Left hindlimb (tissue), 1 donor: ENCODE measurements at regions not wholly inside any gene's neighbourhood (a gene's known extent, or its start where the extent isn't known, plus 50 kb on each side); places are given as distances from the start of the nearest gene placed in this dataset.
"Not testable (repeated sequence)": the region's sequence is repeated elsewhere in the genome, so short reads cannot be mapped to it uniquely, and the experiment has no call there.

ENCODE experiments used
- DNase-seq: peaks from one replicate; pipeline ENCODE4 v3.0.0-alpha.2; 2018

DNA sequence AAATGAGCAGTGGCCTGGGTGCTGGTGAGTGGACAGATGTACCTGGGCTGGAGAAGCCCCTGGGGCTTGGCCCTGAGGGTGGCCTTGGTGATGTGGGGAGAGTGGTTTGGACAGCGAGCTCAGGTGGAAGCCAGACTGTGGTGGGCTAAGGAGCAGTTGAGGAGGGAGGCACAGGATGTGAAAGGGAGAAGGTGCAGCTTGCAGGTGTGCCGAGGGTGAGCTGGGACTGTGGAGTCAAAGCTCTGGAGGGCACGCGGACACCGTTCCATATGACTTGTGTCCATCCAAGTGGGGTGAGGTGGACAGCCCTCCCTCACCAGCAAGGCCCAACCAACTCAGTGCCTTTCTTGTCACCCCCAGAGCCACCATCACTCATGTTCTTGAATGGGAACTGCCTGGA, 170.8 kb upstream of the ZNF267 start:
- DNase-seq = no peak

DNA sequence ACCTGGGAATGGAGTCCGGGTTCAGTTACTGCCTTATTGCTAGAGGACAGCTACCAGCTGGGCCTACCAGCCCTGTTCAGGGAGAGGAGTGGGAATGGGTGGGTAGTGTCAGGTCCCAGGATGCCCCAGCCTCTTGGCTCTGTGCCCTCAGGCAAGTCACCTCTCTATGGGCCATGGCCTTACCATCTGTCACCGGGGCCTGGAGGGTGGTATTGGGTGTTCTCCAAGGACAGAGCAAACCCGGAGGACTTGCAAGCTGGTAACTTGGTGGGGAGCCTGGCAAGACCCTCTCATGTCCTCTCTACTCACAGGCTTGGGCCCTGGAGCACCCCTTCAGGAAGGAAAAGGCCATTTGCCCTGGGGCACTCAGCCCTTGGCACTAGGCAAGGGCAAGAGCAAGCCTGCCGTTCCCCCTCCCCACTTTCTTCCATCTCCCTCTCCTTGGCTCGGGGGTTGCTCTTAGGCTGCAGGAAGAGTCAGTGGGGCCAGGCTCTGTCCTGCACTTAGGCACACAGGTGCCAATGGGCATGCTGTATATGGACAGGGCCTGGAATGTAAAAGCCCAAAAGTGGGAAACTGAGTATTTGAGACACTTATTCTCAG, 170.0 kb upstream of the ZNF267 start:
- no peak for DNase-seq

DNA sequence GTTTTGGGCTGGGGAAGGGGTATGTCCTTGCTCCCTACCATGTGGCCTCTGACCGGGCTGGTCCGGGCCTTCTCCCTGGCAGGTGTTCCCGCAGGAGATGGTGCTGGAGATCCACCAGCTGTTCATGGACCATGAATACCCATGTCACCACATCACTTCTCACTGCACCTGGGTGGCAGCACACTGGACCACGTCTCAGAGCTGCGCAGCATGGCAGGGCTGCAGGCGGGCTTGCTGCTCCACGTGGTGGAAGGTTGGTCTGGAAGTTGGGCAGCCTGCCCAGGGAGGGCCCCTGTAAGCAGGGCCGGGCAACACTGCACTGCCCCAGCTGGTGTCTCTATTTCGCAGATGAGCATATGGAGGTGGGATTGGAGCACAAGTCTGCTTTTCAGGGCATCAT, 169.5 kb upstream of the ZNF267 start:
- DNase-seq = no peak

DNA sequence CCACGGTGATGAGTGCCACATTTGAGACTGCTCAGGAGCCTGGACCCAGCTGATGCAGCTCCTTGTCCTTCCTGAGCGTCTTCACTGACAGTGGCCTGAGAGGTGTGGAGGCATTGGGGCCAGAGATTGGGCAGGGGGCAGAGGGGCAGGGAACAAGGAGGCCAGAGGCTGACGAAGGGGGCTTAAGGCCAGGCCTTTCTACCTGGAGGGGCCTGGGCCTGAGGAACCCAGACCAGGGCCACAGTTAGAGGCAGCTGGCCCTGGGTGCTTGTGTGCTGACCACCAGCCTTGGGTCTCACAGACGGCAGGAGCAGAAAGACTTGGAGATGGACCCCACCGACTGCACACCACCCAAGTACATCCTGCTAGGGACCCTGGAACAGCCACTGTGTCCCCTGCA, 168.2 kb upstream of the ZNF267 start:
- no peak for DNase-seq

DNA sequence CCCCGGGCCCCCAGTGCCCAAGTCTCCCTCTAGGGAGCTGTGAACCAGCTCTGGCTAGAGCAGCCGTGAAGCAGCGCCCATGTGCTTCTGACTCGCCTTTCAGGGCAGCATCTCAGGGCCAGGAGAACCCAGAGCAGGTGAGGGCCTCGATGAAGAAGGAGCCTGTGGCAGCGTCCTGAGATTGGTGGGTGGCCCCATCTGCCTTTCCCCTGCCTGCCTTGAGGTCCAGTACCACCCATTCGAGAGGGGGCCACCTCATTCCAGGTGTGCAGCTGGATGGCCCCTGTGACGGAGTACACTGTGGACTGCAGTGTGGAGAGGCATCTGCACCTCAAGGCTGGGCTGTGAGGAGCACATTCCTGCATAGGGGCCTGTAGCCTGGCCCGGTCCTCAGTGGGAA, 167.3 kb upstream of the ZNF267 start:
- DNase-seq = no peak

DNA sequence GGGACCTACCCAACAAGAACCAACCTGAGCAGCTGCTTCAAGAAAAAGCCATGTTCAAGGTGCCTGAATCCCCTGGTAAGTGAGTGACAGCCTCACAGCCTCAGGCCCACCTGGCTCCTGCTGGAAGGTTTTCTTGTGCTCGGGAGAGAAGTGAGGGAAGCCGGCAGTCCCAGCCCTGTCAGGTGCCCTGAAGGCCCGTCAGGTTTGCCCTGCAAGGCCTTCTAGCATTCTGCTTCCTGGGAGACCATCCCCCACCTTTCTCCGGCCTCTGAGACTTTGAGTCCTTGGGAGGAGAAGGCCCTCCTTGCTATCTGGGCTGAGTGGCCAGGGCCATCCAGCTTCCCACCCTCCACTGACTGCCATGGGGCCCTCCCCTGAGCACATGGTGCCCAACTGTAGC, 166.7 kb upstream of the ZNF267 start:
- no peak for DNase-seq

DNA sequence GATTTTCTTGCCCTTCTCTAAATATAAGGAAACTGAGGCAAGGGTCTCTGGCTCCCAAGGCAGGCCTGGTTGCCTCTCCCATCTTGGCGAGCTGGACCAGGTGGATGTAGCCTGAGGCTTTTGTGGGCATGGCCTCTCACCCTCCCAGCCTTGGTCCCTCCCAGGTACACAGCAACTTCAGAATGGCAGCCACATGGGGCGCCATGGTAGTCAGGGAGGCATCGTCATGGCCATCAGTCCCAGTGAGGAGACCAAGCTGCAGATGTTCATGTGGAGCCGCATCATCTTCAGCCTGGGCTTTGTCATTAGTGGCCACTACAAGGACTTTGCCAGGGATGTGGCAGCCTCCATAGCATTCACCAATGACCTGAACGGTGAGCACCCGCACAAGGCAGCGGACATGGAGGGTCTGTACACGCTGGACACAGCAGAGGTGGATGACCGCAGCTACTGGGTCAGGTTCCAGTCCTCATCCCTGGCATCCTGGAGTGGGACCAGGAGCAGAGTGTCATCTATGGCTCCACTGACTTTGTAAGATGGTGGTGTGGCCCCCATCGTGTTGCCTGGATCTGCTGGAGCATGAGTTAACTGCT, 165.8 kb upstream of the ZNF267 start:
- DNase-seq = no peak

DNA sequence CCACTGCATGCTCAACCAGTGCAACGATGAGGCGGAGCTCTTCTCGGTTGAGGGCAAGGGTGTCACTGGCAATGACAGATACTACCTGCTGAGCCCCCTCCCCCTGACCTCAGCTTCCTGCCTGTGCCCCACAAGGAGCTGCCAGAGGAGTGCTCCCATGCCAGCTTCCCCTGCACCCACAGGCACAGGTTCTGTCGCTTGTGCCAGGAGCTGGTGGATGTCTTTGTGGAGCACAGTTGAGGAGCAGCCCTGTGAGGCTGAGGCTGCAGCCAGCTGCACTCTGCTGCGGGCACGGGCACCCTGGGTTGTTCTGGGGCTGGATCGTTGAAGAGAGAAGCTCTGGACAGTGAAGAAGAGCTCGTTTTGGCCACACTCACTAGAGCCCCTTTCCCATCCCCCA, 165.3 kb upstream of the ZNF267 start:
- DNase-seq = no peak

DNA sequence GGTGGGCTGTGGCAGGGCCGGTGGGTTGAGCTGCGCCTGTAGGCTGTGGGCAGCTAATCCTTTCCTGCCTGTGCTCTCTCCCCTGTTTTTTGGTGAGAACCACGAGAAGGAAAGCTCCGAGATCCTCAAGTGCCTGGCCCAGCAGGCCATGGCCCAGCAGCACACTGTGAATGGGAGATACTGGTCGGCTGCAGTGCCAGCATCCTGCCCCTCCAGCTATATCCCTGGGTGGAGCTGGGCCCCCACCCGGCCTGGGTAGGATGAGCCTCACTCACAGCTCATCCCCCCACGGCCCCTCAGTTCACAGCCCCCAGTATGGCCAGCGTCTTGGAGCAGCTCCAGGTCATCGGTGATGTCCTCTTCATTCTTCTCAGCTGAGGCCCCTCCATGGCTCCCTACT, 164.4 kb upstream of the ZNF267 start:
- DNase-seq = no peak

DNA sequence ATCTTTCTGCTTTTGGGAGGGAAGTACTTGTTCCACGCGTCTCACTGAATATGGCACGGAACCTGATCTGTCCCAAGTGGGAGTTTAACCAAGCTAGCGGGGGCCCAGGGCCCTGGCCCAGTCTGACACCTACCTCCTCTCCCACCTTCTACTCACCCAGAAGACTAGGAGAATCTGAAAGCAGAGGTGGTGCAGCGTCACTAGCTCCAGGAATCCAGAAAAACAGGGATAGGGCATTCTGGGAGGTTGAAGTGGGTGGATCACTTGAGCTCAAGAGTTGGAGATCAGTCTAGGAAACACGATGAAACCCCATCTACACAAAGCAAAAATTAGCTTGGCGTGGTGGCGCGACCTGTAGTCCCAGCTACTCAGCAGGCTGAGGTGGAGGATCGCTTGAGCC, 163.5 kb upstream of the ZNF267 start:
- DNase-seq = no peak

DNA sequence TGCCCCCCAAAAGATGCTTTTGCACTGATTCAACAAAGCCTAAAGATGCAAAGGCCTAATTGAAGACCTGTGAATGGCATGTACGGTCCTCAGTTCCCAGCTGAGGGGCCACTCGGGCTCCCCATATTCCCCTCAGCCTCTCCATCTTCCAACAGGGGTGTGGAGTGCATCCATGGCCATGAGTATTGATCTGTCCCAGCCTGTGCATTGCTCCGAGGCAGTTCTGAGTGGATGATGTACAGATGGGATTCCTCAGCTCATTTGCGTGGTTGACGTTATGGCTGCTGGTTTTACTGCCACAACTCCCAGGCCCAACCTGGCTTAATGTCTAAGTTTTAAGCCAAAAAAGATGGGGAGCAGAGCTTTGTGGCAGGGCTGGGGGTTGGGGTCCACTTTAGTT, 162.7 kb upstream of the ZNF267 start:
- no peak for DNase-seq

DNA sequence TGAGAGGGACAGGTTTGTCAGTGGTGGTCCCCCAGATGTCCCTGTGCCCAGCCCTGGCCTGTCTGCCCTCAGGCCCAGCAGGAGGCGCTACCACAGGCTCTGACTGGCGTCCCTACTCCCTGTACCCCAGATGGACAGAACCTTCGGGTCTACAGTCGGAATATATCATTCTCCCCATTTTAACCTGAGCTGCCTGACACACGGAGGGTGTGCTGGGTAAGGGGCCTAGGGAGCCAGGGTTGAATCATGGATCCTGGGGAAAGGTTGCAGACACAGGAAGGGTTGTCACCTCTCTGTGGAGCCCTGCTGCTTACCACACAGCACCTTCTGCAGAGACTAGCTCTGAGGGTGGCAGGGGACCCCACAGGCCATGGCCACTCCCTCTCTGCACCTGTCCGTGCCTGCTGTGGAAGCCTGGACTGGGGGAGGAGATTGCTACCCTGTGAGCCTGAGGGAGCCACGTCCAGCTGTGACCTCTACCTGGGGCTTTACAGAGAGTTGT, 162.2 kb upstream of the ZNF267 start:
- DNase-seq = no peak

DNA sequence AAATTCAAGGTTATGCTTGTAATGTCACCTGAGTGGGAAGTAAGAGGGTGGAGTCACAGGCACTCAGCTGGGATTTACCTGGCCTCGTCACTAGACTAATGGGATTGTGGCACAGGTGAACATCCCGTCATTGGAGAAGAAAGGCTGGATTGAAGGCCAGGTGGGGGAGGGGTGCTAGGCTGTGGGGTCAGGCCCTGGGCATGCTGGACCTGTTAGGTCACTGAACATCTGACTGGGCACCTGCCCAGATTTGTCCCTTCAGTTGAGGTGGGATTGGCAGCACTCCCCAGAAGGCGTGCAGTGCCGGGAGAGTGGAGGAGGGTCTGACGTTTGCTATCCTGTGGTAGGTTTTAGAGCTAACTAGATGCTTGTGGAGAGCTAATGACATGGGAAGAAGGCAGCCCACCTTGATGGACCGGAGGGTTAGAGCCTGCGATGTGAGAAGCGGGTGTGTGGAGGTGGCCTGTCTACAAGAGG, 161.5 kb upstream of the ZNF267 start:
- no peak for DNase-seq

DNA sequence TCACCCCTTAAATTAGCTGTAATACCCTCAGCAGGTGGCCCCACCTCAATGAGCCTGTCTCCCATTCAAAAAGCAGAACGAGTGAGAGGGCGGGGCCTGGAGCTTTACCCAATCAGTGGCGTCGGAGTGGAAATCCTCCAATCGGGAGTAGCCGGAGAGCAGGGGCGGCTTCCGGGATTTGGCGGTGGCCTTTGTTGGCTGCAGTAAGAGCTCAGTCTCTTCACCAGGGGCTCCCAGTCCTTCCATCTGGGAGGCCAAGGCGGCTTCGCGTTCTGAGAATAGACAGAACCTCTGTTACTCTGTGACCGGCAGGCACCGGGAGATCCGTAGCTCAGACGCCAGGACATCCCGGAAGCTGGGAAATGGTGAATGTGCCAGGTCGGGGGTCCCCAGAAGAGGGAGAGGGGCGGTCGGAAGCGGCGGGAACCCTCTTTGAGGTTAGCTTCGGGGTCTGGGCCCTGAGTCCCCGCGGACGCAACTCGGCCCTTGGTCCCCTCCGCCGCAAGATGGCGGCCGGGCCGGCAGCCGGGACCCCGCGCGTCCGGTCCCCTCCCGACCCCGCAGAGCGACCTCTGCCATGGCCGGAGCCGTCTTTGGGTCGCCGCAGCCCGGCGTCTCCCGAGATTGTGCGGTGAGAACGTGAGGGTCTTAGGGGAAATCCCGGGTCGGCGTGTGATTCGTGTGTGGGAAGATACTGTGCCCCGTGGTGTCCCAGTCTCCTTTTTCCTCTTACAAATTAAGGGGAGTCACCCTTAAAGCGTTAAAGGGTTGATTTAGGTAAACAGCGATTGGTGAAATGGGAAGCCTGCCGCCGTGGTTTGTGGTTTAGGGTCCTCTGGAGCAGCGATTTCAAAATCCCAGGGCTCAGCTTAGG, 160.3 kb upstream of the ZNF267 start:
- peak; percentile 93 for DNase-seq

DNA sequence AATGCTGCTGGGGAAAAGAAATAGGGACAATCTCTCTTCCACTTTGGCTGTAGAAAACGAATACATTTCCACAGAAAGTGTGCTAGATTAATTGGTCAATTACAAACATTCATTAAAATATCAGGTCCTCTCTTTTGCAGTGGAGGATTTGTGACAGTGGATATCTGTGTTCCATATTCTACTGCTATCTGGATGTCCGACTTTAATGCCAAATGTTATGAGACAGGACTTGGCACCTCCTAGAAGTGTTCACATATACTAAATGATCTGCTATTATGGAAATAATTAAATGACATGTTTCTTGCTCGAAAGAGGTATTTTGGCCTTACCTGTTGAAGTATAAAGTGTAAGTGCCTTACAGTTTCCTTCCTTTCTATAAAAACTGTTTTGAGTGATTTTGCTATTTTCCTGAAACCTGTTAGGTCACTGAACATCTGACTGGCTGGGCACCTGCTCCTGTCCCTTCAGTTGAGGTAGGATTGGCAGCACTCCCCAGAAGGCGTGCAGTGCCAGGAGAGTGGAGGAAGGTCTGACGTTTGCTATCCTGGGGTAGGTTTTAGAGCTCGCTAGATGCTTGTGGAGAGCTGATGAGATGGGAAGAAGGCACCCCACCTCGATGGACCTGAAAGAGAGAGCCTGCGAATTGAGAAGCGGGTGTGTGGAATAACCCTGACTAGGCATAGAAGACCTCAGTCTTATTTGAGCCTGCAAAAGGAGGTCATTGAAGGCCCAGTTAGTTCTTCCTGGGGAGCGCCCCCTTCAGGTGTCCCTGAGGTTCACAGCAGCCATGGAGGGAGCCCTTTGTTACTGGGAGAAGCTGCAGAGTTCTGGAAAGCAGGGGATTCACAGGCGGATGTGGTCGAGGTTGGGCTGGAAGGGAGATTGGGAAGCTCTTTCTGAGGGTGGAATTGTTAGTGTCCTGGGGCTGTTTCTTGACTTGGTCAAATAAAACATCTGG, 159.4 kb upstream of the ZNF267 start:
- DNase-seq = no peak

DNA sequence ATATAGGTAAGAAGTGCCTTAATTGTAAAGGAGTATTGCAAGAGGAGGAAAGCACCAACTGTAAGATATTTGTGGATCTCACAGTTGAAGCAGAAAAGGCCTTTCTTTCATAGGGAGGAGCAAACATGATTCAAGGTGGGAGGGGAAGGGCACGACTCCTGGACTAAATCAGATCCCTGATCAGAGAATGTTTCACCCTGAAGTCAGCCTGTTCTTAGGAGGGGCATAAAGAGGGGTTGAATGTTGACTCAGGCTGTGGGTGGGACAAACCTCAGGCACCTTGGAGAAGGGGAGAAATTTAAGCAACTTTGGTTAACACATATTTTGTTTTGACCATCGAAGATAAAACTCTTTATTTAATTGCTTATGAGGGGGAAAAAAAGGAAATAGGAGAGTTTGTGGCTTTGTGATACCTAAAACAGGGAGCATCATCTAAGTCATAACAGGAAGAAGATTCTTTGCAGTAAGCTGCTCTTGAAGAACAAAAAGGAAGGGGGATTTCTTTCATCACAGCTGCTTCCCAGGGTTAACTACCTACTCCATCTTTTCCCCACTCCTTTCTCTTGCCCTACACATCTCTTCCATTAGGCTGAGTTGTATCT, 158.6 kb upstream of the ZNF267 start:
- DNase-seq = no peak

DNA sequence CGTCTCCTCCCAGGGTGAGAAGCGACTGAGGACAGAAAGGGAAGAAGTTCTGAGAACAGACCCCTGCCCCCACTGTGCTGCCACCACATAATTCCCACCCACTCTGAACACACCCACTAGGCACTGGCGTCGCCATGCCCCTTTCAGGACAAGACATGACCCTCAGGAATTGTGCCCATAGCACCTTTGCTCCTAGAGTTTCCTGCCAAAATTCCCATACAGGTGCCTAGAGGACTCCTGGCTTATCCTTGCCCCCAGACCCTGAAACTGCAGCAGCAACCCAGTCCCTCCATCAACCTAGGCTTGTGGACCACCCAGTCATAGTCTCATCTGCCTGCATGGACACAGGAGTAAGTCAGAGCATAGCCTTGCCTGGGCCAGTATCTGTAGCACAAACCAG, 157.7 kb upstream of the ZNF267 start:
- DNase-seq = no peak

DNA sequence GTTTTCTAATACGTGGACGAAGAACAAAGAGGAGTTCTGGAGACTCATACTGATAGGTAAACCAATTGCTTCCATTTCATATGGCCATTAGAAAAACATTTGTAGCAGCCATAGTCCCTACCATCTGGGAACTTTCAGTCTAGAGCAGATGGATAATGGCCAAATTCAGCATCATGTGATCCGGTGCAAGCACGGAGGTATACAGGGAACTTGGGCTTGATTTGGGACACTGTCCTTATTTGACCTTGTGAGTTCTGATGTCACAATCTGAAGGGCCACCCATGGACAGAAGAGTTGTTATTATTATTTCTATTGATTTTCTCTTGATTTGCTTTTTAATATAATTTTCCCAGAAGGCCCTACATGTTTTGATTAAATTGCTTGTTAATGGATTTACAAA, 154.6 kb upstream of the ZNF267 start:
- DNase-seq = no peak

DNA sequence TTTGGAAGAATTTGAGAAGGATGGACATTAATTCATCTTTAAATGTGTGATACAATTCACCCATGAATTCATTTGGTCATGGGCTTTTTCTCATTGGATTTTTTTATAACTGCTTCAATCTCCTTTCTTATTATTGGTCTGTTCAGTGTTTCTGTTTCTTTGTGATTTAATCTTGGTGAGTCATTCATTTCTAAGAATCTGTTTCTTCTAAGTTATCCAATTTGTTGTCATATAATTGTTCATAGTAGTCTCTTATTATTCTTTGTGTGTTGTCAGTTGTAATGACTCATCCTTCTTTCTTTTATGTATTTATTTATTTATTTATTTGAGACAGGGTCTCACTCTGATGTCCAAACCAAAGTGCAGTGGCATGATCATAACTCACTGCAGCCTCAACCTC, 146.1 kb upstream of the ZNF267 start:
- DNase-seq = no peak

DNA sequence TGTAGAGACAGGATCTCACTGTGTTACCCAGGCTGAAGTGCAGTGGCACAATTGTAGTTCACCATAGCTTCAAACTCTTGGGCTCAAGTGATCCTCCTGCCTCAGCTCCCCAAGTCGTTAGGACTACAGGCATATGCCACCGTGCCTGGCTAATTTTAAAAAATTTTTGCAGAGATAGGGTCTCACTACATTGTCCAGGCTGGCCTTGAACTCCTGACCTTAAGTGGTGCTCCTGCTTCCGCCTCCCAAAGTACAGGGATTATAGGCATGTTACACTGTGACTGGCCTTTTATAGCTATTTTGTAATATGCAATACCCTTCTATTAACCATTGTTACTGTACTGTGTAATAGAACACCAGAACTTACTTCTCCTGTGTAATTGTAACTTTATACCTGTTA, 139.3 kb upstream of the ZNF267 start:
- DNase-seq = no peak

DNA sequence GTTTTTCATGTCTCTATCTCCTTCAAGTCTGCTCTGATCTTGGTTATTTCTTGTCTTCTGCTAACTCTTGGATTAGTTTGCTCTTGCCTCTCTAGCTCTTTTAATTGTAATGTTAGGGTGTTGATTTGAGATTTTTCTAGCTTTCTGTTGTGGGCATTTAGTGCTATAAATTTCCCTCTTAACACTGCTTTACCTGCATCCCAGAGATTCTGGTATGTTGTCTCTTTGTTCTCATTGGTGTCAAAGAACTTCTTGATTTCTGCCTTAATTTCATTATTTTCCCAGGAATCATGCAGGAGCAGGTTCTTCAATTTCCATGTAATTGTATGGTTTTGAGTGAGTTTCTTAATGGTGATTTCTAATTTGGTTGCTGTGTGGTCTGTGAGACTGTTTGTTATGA, 128.5 kb upstream of the ZNF267 start:
- not testable (repeated sequence) for DNase-seq

DNA sequence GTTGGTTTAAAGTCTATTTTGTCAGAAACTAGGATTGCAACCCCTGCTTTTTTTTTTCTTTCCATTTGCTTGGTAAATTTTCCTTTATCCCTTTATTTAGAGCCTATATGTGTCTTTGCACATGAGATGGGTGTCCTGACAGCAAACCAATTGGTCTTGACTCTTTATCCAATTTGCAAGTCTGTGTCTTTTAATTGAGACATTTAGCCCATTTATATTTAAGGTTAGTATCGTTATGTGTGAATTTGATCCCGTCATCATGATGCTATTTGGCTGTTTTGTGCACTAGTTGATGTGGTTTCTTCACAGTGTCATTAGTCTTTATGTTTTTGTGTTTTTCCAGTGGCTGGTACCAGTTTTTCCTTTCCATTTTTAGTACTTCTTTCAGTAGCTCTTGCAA, 127.7 kb upstream of the ZNF267 start:
- no peak for DNase-seq
